ENCODE measurements at regions not wholly inside any gene's neighbourhood (a gene's known extent, or its start where the extent isn't known, plus 50 kb on each side); places are given as distances from the start of the nearest gene placed in this dataset.

DNA sequence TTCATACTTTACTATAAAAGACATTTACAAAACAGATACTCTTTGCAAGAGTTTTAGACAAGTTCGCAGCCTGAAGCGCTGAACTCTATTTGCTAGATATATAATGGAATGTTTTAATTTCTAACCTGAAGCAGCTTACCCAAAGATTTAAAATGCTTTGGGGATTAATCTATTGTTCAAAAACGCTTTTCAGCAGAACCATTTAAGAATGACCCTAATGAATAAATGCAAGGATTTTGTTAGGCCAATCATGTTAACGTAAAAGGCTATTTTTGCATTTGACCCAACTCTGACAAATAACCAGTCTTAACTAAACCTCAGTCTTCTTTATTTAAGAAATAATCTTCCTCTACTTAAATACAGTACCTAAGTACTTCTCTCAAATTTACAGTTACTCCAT, 406.7 kb upstream of the POT1 start (continued):
- TF ChIP-seq, protein P1, sequence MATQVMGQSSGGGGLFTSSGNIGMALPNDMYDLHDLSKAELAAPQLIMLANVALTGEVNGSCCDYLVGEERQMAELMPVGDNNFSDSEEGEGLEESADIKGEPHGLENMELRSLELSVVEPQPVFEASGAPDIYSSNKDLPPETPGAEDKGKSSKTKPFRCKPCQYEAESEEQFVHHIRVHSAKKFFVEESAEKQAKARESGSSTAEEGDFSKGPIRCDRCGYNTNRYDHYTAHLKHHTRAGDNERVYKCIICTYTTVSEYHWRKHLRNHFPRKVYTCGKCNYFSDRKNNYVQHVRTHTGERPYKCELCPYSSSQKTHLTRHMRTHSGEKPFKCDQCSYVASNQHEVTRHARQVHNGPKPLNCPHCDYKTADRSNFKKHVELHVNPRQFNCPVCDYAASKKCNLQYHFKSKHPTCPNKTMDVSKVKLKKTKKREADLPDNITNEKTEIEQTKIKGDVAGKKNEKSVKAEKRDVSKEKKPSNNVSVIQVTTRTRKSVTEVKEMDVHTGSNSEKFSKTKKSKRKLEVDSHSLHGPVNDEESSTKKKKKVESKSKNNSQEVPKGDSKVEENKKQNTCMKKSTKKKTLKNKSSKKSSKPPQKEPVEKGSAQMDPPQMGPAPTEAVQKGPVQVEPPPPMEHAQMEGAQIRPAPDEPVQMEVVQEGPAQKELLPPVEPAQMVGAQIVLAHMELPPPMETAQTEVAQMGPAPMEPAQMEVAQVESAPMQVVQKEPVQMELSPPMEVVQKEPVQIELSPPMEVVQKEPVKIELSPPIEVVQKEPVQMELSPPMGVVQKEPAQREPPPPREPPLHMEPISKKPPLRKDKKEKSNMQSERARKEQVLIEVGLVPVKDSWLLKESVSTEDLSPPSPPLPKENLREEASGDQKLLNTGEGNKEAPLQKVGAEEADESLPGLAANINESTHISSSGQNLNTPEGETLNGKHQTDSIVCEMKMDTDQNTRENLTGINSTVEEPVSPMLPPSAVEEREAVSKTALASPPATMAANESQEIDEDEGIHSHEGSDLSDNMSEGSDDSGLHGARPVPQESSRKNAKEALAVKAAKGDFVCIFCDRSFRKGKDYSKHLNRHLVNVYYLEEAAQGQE (IDR thresholded peaks at IDR 0.05; ENCODE audit: unreplicated experiment) = no peak
- TF ChIP-seq EZH2phosphoT487 (IDR thresholded peaks at IDR 0.05; ENCODE audit: unreplicated experiment) = no peak
- TF ChIP-seq, protein P2, sequence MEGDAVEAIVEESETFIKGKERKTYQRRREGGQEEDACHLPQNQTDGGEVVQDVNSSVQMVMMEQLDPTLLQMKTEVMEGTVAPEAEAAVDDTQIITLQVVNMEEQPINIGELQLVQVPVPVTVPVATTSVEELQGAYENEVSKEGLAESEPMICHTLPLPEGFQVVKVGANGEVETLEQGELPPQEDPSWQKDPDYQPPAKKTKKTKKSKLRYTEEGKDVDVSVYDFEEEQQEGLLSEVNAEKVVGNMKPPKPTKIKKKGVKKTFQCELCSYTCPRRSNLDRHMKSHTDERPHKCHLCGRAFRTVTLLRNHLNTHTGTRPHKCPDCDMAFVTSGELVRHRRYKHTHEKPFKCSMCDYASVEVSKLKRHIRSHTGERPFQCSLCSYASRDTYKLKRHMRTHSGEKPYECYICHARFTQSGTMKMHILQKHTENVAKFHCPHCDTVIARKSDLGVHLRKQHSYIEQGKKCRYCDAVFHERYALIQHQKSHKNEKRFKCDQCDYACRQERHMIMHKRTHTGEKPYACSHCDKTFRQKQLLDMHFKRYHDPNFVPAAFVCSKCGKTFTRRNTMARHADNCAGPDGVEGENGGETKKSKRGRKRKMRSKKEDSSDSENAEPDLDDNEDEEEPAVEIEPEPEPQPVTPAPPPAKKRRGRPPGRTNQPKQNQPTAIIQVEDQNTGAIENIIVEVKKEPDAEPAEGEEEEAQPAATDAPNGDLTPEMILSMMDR (conservative IDR thresholded peaks at IDR 0.05; ENCODE audit: low read depth in 2 of 2) = no peak

DNA sequence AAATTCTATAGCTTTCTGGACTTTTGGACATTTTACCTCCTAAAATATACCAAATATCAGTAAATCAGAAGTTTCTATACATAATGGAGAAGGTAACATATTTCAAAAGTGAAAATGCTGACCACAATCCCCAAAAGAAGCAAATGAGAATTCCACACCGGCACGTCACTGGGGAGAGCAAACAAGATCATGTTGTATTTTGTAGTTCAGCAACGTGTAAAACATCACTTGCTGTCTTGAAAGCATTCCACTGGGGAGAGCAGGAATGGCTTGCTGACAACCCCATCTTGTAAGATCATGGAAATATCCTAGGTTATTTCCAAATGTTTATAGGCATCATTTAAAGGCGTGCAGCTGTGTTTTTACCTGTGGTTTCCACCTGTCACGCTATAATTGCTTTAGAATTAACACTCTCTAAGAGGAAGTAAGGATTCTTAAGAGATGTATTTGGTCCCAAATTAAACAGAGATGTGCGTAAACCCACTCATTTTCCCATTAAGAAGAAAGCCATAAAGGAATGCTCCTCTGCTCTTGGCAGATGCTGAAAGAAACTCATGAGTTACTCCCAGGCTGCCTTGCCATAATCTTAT, 397.1 kb upstream of the POT1 start:
- Histone ChIP-seq H3K9me2 (ENCODE audit: insufficient read depth) (peaks cover 2% of the 10 kb centered on the region; the same call in 1 of the 2 replicates), H2AFZ (no peak overlapping the region), H3K4me3 (no peak overlapping the region), H3K79me2 (replicated peaks; ENCODE audit: insufficient read depth) (no peaks in the 10 kb centered on the region), H4K20me1 (replicated peaks; ENCODE audit: insufficient read depth) (no peaks in the 10 kb centered on the region), H3K4me1 (ENCODE audit: insufficient read depth) (no peaks in the 10 kb centered on the region), H3K27ac (ENCODE audit: low read depth) (no peak overlapping the region), H3K4me2 (no peak overlapping the region), H3F3A (replicated peaks; ENCODE audit: low read depth) (no peaks in the 10 kb centered on the region), H3K27me3 (ENCODE audit: insufficient read depth) (no peaks in the 10 kb centered on the region), H3K36me3 (ENCODE audit: insufficient read depth) (no peaks in the 10 kb centered on the region)
- no peaks in the 10 kb centered on the region for H3K36me3 Mint-ChIP-seq (ENCODE audit: low read depth)
- H3K27ac Mint-ChIP-seq = no peak overlapping the region
- ATAC-seq (no peak), DNase-seq (ENCODE audit: low spot score) (no peak)
- H3K4me1 Mint-ChIP-seq = peaks cover 3% of the 10 kb centered on the region; the same call in 2 of the 3 replicates
- H3K4me3 Mint-ChIP-seq = no peak overlapping the region
- no peaks in the 10 kb centered on the region for H3K9me3 Mint-ChIP-seq
- H3K27me3 Mint-ChIP-seq (ENCODE audit: insufficient read depth, low read depth, poor library complexity) = no peaks in the 10 kb centered on the region
- no peak for TF ChIP-seq ZNF114 (CRISPR knock-in tag; IDR thresholded peaks at IDR 0.05)
- no peak for TF ChIP-seq POLR2AphosphoS5 (IDR thresholded peaks at IDR 0.05; ENCODE audit: low read depth)
- TF ChIP-seq CREB1 (CRISPR knock-in tag; IDR thresholded peaks at IDR 0.05; ENCODE audit: low read depth) = no peak
- TF ChIP-seq, protein P3, sequence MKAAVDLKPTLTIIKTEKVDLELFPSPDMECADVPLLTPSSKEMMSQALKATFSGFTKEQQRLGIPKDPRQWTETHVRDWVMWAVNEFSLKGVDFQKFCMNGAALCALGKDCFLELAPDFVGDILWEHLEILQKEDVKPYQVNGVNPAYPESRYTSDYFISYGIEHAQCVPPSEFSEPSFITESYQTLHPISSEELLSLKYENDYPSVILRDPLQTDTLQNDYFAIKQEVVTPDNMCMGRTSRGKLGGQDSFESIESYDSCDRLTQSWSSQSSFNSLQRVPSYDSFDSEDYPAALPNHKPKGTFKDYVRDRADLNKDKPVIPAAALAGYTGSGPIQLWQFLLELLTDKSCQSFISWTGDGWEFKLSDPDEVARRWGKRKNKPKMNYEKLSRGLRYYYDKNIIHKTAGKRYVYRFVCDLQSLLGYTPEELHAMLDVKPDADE (IDR thresholded peaks at IDR 0.05) = no peak
- TF ChIP-seq ZNF331 (CRISPR knock-in tag; IDR thresholded peaks at IDR 0.05; ENCODE audit: low read depth) = no peak
- TF ChIP-seq EZH2phosphoT487 (IDR thresholded peaks at IDR 0.05; ENCODE audit: unreplicated experiment) = no peak
- TF ChIP-seq JUNB (IDR thresholded peaks at IDR 0.05; ENCODE audit: unreplicated experiment) = no peak
- TF ChIP-seq, protein P2 (conservative IDR thresholded peaks at IDR 0.05; ENCODE audit: low read depth in 2 of 2) = no peak

All from GM23338 (cell line).